SK-N-SH (cell line): ENCODE measurements at regions not wholly inside any gene's neighbourhood (a gene's known extent, or its start where the extent isn't known, plus 50 kb on each side); places are given as distances from the start of the nearest gene placed in this dataset.
A peak's percentile ranks its signal among the peaks of the same experiment; 100 is the strongest.
"Not testable (repeated sequence)": the region's sequence is repeated elsewhere in the genome, so short reads cannot be mapped to it uniquely, and the experiment has no call there.

Experiments used
- CTCF ChIA-PET: fragments of 300-600, 350-600 bp; formaldehyde crosslinking; extraction: SDS; loops from one replicate; lab custom pipeline; 2021; lab: Yijun Ruan, JAX
- POLR2A ChIA-PET: fragments of 350-600 bp; sonication (Branson Sonifier 250); formaldehyde crosslinking; extraction: SDS; loops from one replicate; lab custom pipeline; 2020; ENCODE audit warnings: antibody characterized with exemption, inconsistent platforms; lab: Yijun Ruan, JAX
- DNase-seq: peaks from one replicate; pipeline ENCODE4 v3.0.0; 2012
- H2AFZ ChIP-seq: fragments of 200-600 bp; sonication (generic); 2 replicates; pipeline ENCODE4 v1.8.1; 2016; ENCODE audit warnings: antibody characterized with exemption, mild to moderate bottlenecking, low read depth
- H3F3A ChIP-seq: fragments of 200-600 bp; sonication (generic); replicated peaks from 2 replicates; pipeline ENCODE3; 2016; ENCODE audit warnings: antibody characterized with exemption, mild to moderate bottlenecking; ENCODE audit not compliant: insufficient read depth
- H3K27ac ChIP-seq, 2 experiments: fragments of 200-500 bp in 1 of 2; fragments of 200-600 bp in 1 of 2; sonication (Bioruptor generic) in 1 of 2; sonication (generic), shearing (Covaris generic) in 1 of 2; 2 replicates each; pipeline versions ENCODE4 v1.5.1 to v1.6.1; 2014 to 2016; ENCODE audit warnings: low read depth in 2 of 2, inconsistent platforms in 1 of 2, low read length in 1 of 2, mild to moderate bottlenecking in 1 of 2, mixed read lengths in 1 of 2
- H3K27me3 ChIP-seq: fragments of 200-600 bp; sonication (generic), shearing (Covaris generic); 2 replicates; pipeline ENCODE4 v1.6.1; 2016; ENCODE audit warnings: mixed run types; ENCODE audit not compliant: insufficient read depth
- H3K36me3 ChIP-seq, 2 experiments: fragments of 200-500 bp in 1 of 2; fragments of 200-600 bp in 1 of 2; sonication (Bioruptor generic) in 1 of 2; sonication (generic) in 1 of 2; replicated peaks in 1 of 2; 2 replicates each; pipeline versions ENCODE3 to v1.5.1; 2014 to 2016; ENCODE audit warnings: low read length in 1 of 2, mild to moderate bottlenecking in 1 of 2; ENCODE audit not compliant: insufficient read depth in 2 of 2, control insufficient read depth in 1 of 2
- H3K4me1 ChIP-seq, 2 experiments: fragments of 200-500 bp in 1 of 2; fragments of 200-600 bp in 1 of 2; sonication (Bioruptor generic) in 1 of 2; sonication (generic), shearing (Covaris generic) in 1 of 2; 2 replicates each; pipeline versions ENCODE4 v1.5.1 to v1.6.1; 2014 to 2016; ENCODE audit warnings: low read depth in 1 of 2, low read length in 1 of 2, mixed run types in 1 of 2; ENCODE audit not compliant: insufficient read depth in 2 of 2, control insufficient read depth in 1 of 2
- H3K4me2 ChIP-seq: fragments of 200-600 bp; sonication (generic), shearing (Covaris generic); 2 replicates; pipeline ENCODE4 v1.6.1; 2017; ENCODE audit warnings: mixed run types
- H3K4me3 ChIP-seq, 2 experiments: fragments of 200-500 bp in 1 of 2; fragments of 200-600 bp in 1 of 2; sonication (Bioruptor generic) in 1 of 2; sonication (generic), shearing (Covaris generic) in 1 of 2; 2 replicates each; pipeline versions ENCODE4 v1.5.1 to v1.8.1; 2014 to 2016; ENCODE audit warnings: low read depth in 2 of 2, inconsistent platforms in 1 of 2, low read length in 1 of 2, mild to moderate bottlenecking in 1 of 2, mixed read lengths in 1 of 2, moderate library complexity in 1 of 2
- H3K79me2 ChIP-seq: fragments of 200-600 bp; sonication (generic); 2 replicates; pipeline ENCODE4 v1.8.1; 2017; ENCODE audit warnings: mild to moderate bottlenecking; ENCODE audit not compliant: insufficient read depth
- H3K9ac ChIP-seq: fragments of 200-600 bp; sonication (generic); 2 replicates; pipeline ENCODE4 v1.6.1; 2017; ENCODE audit warnings: mixed run types
- H3K9me2 ChIP-seq: fragments of 200-600 bp; sonication (generic); 2 replicates; pipeline ENCODE4 v1.6.1; 2017; ENCODE audit warnings: mixed run types
- H3K9me3 ChIP-seq: fragments of 200-600 bp; sonication (generic); 2 replicates; pipeline ENCODE4 v1.6.1; 2017; ENCODE audit warnings: mixed run types, mild to moderate bottlenecking, moderate library complexity
- H4K20me1 ChIP-seq: fragments of 200-600 bp; sonication (generic); 2 replicates; pipeline ENCODE4 v1.6.1; 2017; ENCODE audit warnings: mild to moderate bottlenecking, mixed run types; ENCODE audit not compliant: insufficient read depth
- CHD2 ChIP-seq: fragments of 150-350 bp; IDR thresholded peaks from 2 replicates; pipeline ENCODE4 v1.6.1; 2018; ENCODE audit warnings: low read length; ENCODE audit not compliant: partially characterized antibody
- EP300 ChIP-seq, 2 experiments: IDR thresholded peaks; 2 replicates each; pipeline versions ENCODE4 v1.4.0 to v1.6.1; 2012; ENCODE audit warnings: borderline replicate concordance in 1 of 2, low read depth in 1 of 2, low read length in 1 of 2
- EZH2phosphoT487 ChIP-seq: fragments of 200-600 bp; sonication (generic); IDR thresholded peaks from 2 replicates; pipeline ENCODE4 v1.6.1; 2017; ENCODE audit warnings: low read depth, mixed run types, mild to moderate bottlenecking, antibody characterized with exemption, moderate library complexity, borderline replicate concordance
- FOXJ3 ChIP-seq: sonication (generic); formaldehyde crosslinking; IDR thresholded peaks from 2 replicates; pipeline ENCODE4 v1.5.1; 2020; ENCODE audit warnings: mild to moderate bottlenecking, missing genetic modification reagents
- GABPA ChIP-seq: IDR thresholded peaks from 2 replicates; pipeline ENCODE4 v1.4.0; 2012; ENCODE audit warnings: low read depth, mild to moderate bottlenecking
- RAD21 ChIP-seq: IDR thresholded peaks from 2 replicates; pipeline ENCODE4 v1.6.1; 2012; ENCODE audit warnings: mild to moderate bottlenecking, low read length
- RCOR1 ChIP-seq: fragments of 150-350 bp; IDR thresholded peaks from 2 replicates; pipeline ENCODE4 v1.6.1; 2017; ENCODE audit warnings: antibody characterized with exemption, low read length
- RXRA ChIP-seq: IDR thresholded peaks from 2 replicates; pipeline ENCODE4 v1.4.0; 2012; ENCODE audit warnings: low read depth, mild to moderate bottlenecking, borderline replicate concordance
- TCF12 ChIP-seq: IDR thresholded peaks from 2 replicates; pipeline ENCODE4 v1.4.0; 2012
- YY1 ChIP-seq: IDR thresholded peaks from 2 replicates; pipeline ENCODE4 v1.4.0; 2012; ENCODE audit warnings: low read depth, mild to moderate bottlenecking
- WGBS: methylation state at CpG from one replicate; pipeline ENCODE4 v1.1.6; 2017; ENCODE audit warnings: low lambda C conversion rate; 5-methylcytosine and 5-hydroxymethylcytosine counted together
- TF ChIP-seq, protein P1 (sequence below): fragments of 150-350 bp; IDR thresholded peaks from 2 replicates; pipeline ENCODE4 v1.6.1; 2016; ENCODE audit warnings: mild to moderate bottlenecking, low read depth, low read length
- TF ChIP-seq, protein P2 (sequence below): fragments of 150-350 bp; IDR thresholded peaks from 2 replicates; pipeline ENCODE4 v1.6.1; 2017; ENCODE audit warnings: antibody characterized with exemption, low read length, low read depth, borderline replicate concordance

DNA sequence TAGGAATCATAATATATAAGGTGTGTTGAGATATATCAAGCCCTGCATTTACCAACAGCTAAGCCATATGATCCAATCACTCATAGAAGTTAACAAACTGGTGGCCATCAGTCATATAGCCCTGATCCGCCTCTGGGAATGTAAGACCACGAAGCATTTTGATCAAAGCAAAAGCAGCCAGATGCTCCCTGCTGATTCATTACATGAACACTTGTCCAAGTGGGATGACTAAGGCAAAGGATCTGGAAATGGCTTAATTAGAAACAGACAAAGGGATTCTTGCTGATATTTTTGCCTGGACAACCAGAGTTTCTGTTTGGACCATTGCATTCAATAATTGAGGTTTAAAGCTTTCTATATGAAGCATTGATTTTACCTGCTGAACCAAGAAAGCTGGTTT, 535.5 kb downstream of the GPAM start:
- CTCF ChIA-PET, result interaction anchor here (0.6 to 1.0 kb wide), 3 partner anchors 49 to 306 kb away, joined by 3 read pairs; no protein-coding TSS in a partner anchor
- Histone ChIP-seq H3K27ac (peak overlapping the region in 1 of 2 experiments; percentile 30; a peak in 2 of 4 replicates), H3K4me3 (no peak overlapping the region)

DNA sequence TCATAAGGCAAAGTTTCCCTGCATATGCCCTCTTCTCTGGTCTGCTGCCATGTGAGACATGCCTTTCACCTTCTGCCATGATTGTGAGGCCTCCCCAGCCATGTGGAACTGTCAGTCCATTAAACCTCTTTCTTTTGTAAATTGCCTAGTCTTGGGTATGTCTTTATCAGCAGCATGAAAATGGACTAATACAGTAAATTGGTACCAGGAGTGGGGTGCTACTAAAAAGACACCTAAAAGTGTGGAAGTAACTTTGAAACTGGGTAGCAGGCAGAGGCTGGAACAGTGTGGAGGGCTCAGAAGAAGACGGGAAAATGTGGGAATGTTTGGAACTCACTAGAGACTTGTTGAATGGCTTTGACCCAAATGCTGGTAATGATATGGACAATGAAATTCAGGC, 534.5 kb downstream of the GPAM start:
- H3K79me2 ChIP-seq, H3K27ac ChIP-seq, H2AFZ ChIP-seq, H3K27me3 ChIP-seq, H3K4me1 ChIP-seq, H3F3A ChIP-seq, H3K9me3 ChIP-seq, H3K36me3 ChIP-seq, H4K20me1 ChIP-seq, DNase-seq, POLR2A ChIA-PET, H3K4me3 ChIP-seq, CTCF ChIA-PET, H3K4me2 ChIP-seq, H3K9me2 ChIP-seq, H3K9ac ChIP-seq: not testable (repeated sequence)
- 11% methylated on average over 1 of the region's 1 CpG for WGBS

More for the DNA sequence above, 535.5 kb downstream of the GPAM start:
- no peaks in the 10 kb centered on the region for H3K9me3 ChIP-seq
- H3K9ac ChIP-seq, result no peak overlapping the region
- no peaks in the 10 kb centered on the region for H3K79me2 ChIP-seq
- peak; percentile 61 for DNase-seq
- no peaks in the 10 kb centered on the region for H3K36me3 ChIP-seq
- H3F3A ChIP-seq, result no peaks in the 10 kb centered on the region
- H3K27me3 ChIP-seq, result no peaks in the 10 kb centered on the region
- no peak overlapping the region for H2AFZ ChIP-seq
- TF ChIP-seq EZH2phosphoT487, result no peak
- TF ChIP-seq RXRA, result no peak
- TF ChIP-seq EP300 (IDR thresholded peaks at IDR 0.05; ENCODE audit: borderline replicate concordance in 1 of 2, low read depth in 1 of 2, low read length in 1 of 2), result peak in 1 of 2 experiments; percentile 66; a peak in 1 of 4 replicates
- TF ChIP-seq TCF12, result peak; percentile 42
- 0 out of 2 replicates have a peak, but pooled peaks have one; percentile 32 for TF ChIP-seq FOXJ3
- TF ChIP-seq CHD2, result peak; percentile 42
- TF ChIP-seq, protein P1, sequence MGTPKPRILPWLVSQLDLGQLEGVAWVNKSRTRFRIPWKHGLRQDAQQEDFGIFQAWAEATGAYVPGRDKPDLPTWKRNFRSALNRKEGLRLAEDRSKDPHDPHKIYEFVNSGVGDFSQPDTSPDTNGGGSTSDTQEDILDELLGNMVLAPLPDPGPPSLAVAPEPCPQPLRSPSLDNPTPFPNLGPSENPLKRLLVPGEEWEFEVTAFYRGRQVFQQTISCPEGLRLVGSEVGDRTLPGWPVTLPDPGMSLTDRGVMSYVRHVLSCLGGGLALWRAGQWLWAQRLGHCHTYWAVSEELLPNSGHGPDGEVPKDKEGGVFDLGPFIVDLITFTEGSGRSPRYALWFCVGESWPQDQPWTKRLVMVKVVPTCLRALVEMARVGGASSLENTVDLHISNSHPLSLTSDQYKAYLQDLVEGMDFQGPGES, result no peak
- TF ChIP-seq GABPA, result no peak
- peak; percentile 76; the same call in 1 of the 2 replicates for TF ChIP-seq RCOR1
- POLR2A ChIA-PET, result no interaction called here
- H3K9me2 ChIP-seq, result no peaks in the 10 kb centered on the region
- H3K4me1 ChIP-seq, result no peaks in the 10 kb centered on the region; a peak in 2 of 4 replicates
- no peak overlapping the region for H3K4me2 ChIP-seq
- H4K20me1 ChIP-seq, result no peaks in the 10 kb centered on the region
- WGBS, result 3% methylated on average over 2 of the region's 2 CpGs

DNA sequence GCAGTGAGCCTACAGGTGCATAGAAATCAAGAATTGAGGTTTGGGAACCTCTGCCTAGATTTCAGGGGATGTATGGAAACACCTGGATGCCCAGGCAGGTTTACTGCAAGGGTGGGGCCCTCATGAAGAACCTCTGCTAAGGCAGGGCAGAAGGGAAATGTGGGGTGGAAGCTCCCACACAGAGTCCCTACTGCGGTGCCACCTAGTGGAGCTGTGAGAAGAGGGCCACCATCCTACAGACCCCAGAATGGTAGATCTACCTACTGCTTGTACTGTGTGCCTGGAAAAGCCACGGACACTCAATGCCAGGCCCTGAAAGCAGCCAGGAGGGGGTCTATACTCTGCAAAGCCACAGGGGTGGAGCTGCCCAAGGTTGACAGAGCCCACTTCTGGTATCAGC, 533.5 kb downstream of the GPAM start:
- 83% methylated on average over 1 of the region's 2 CpGs for WGBS
- TF ChIP-seq, protein P2, sequence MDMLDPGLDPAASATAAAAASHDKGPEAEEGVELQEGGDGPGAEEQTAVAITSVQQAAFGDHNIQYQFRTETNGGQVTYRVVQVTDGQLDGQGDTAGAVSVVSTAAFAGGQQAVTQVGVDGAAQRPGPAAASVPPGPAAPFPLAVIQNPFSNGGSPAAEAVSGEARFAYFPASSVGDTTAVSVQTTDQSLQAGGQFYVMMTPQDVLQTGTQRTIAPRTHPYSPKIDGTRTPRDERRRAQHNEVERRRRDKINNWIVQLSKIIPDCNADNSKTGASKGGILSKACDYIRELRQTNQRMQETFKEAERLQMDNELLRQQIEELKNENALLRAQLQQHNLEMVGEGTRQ, result no peak
- no peak for TF ChIP-seq RAD21
- no peak for TF ChIP-seq EZH2phosphoT487
- no peak for TF ChIP-seq YY1
- no peak overlapping the region for H3K9ac ChIP-seq
- H3K4me1 ChIP-seq, result no peaks in the 10 kb centered on the region; a peak in 2 of 4 replicates
- CTCF ChIA-PET, result no interaction called here
- H3K79me2 ChIP-seq, result no peaks in the 10 kb centered on the region
- no peak overlapping the region for H3K4me3 ChIP-seq
- no peaks in the 10 kb centered on the region for H3K9me3 ChIP-seq
- H3K4me2 ChIP-seq, result no peak overlapping the region
- no peak overlapping the region for H2AFZ ChIP-seq
- POLR2A ChIA-PET, result no interaction called here
- no peak overlapping the region for H3K27ac ChIP-seq
- H3F3A ChIP-seq, result no peaks in the 10 kb centered on the region
- H3K36me3 ChIP-seq, result no peaks in the 10 kb centered on the region
- no peaks in the 10 kb centered on the region for H4K20me1 ChIP-seq
- no peaks in the 10 kb centered on the region for H3K9me2 ChIP-seq
- DNase-seq, result no peak
- no peaks in the 10 kb centered on the region for H3K27me3 ChIP-seq
